ENCODE measurements at regions not wholly inside any gene's neighbourhood (a gene's known extent, or its start where the extent isn't known, plus 50 kb on each side); places are given as distances from the start of the nearest gene placed in this dataset.

DNA sequence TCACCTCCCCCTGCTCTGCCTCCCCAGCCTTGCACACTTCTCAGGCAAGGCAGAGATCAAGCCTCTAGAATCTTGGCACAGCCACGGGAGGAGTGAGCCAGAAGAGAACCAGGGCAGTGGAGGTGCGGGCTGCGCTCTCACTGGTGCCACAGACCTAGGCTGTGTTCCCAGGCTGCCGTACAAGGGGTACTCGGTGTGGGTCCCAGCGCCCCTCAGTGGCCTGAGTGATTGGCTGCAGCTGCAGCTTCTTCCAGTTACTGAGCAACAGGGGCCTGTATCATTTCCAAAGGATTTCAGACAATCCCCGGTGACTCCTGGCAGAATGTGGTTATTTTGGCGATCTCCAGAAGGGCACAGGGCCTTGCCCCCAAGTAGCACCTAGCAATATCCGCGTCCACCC is 1852.1 kb downstream of the TP53TG3F start:
- TF ChIP-seq, protein P1, sequence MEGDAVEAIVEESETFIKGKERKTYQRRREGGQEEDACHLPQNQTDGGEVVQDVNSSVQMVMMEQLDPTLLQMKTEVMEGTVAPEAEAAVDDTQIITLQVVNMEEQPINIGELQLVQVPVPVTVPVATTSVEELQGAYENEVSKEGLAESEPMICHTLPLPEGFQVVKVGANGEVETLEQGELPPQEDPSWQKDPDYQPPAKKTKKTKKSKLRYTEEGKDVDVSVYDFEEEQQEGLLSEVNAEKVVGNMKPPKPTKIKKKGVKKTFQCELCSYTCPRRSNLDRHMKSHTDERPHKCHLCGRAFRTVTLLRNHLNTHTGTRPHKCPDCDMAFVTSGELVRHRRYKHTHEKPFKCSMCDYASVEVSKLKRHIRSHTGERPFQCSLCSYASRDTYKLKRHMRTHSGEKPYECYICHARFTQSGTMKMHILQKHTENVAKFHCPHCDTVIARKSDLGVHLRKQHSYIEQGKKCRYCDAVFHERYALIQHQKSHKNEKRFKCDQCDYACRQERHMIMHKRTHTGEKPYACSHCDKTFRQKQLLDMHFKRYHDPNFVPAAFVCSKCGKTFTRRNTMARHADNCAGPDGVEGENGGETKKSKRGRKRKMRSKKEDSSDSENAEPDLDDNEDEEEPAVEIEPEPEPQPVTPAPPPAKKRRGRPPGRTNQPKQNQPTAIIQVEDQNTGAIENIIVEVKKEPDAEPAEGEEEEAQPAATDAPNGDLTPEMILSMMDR (IDR thresholded peaks at IDR 0.05): no peak
- TF ChIP-seq POLR2AphosphoS5 (IDR thresholded peaks at IDR 0.05; ENCODE audit: low read depth, low read length): no peak

Data from Panc1 (cell line).